Pancreas (tissue), 10 donors: ENCODE measurements at regions not wholly inside any gene's neighbourhood (a gene's known extent, or its start where the extent isn't known, plus 50 kb on each side); places are given as distances from the start of the nearest gene placed in this dataset.
"Not testable (repeated sequence)": the region's sequence is repeated elsewhere in the genome, so short reads cannot be mapped to it uniquely, and the experiment has no call there.

Experiments
- ATAC-seq, 4 donors: fragments of 200-7000 bp; cut with Tn5 transposase; one replicate each; pipeline versions ENCODE4 v1.8.0 to v1.9.1; 2020; ENCODE audit warnings: mild to moderate bottlenecking in 4 of 4, moderate library complexity in 4 of 4
- DNase-seq, 6 donors: peaks; one replicate each; pipeline ENCODE4 v3.0.0-alpha.2; 2020
- FAIRE-seq: peaks from 2 replicates; lab custom pipeline; 2012; peaks lifted over from hg19 to GRCh38; lab: Jason Lieb, UNC
- H3K27ac ChIP-seq, 4 donors: fragments of 200-600 bp; sonication (generic); 1 replicate in 3 of 4; 2 replicates in 1 of 4; pipeline versions ENCODE4 v1.5.0 to v1.8.0; 2020
- H3K27me3 ChIP-seq, 4 donors: fragments of 200-600 bp; one replicate each; pipeline ENCODE4 v1.8.0; 2021
- H3K36me3 ChIP-seq, 3 donors: fragments of 200-600 bp; sonication (generic) in 1 of 3; one replicate each; pipeline versions ENCODE4 v1.5.0 to v1.8.0; 2020 to 2021
- H3K4me1 ChIP-seq, 3 donors: fragments of 200-600 bp; one replicate each; pipeline ENCODE4 v1.8.0; 2021
- H3K4me3 ChIP-seq, 4 donors: fragments of 200-600 bp; sonication (generic) in 2 of 4; one replicate each; pipeline versions ENCODE4 v1.5.0 to v1.8.0; 2020 to 2021
- H3K9me3 ChIP-seq, 4 donors: fragments of 200-600 bp; one replicate each; pipeline ENCODE4 v1.8.0; 2021
- WGBS, 2 donors: extraction: QIAGEN DNeasy Blood & Tissue Kit; methylation state at CpG; one replicate each; pipeline ENCODE4 v1.1.7; 2013; 5-methylcytosine and 5-hydroxymethylcytosine counted together
- intact Hi-C, 3 donors: fragments of 100-400 bp; cut with DNase I; formaldehyde crosslinking; loops; one replicate each; pipeline versions ENCODE4 v1.11.1 to v1.14.2; 2022
- TF ChIP-seq, protein P1 (sequence below), 4 donors: fragments of 200-600 bp; sonication (generic) in 3 of 4; IDR thresholded peaks; one replicate each; pipeline versions ENCODE4 v1.5.0 to v1.8.0; 2021; ENCODE audit warnings: antibody characterized with exemption in 4 of 4
- donor health status: healthy with polysubstance abuse.
- donor health status: DM: no; HTN: no; CAD: no; lungs with moderate emphysema.
- donor health status: DM: no; HTN: no; CAD: no.
- donor health status: control.
- donor health status: control.
- donor health status: Bipolar disorder and iron deficiency.
- donor health status: DM: yes; HTN: yes; CAD: no.
- donor health status: DM: no; HTN: no; CAD: no.
- donor health status: DM: no; HTN: no; CAD: no.
- donor health status: DM: yes; HTN: yes; CAD: no.

GRCh38 chr19:14328406-14328805 is 52.8 kb upstream of the ADGRE5 start:
- no peaks in the 10 kb centered on the region for H3K36me3 ChIP-seq
- ATAC-seq, result no peak
- intact Hi-C loops, result no loop called here
- TF ChIP-seq, protein P1, sequence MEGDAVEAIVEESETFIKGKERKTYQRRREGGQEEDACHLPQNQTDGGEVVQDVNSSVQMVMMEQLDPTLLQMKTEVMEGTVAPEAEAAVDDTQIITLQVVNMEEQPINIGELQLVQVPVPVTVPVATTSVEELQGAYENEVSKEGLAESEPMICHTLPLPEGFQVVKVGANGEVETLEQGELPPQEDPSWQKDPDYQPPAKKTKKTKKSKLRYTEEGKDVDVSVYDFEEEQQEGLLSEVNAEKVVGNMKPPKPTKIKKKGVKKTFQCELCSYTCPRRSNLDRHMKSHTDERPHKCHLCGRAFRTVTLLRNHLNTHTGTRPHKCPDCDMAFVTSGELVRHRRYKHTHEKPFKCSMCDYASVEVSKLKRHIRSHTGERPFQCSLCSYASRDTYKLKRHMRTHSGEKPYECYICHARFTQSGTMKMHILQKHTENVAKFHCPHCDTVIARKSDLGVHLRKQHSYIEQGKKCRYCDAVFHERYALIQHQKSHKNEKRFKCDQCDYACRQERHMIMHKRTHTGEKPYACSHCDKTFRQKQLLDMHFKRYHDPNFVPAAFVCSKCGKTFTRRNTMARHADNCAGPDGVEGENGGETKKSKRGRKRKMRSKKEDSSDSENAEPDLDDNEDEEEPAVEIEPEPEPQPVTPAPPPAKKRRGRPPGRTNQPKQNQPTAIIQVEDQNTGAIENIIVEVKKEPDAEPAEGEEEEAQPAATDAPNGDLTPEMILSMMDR (IDR thresholded peaks at IDR 0.05), result no peak
- no peak for FAIRE-seq
- no peaks in the 10 kb centered on the region for H3K4me1 ChIP-seq
- H3K27ac ChIP-seq, result no peak overlapping the region
- no peak overlapping the region for H3K4me3 ChIP-seq
- 81 to 93% methylated on average over 6 of the region's 6 CpGs for WGBS, 2 donors
- H3K9me3 ChIP-seq, result no peaks in the 10 kb centered on the region
- no peak for DNase-seq
- peaks cover 0 to 3% (median 0%) of the 10 kb centered on the region in 4 donors for H3K27me3 ChIP-seq

DNA sequence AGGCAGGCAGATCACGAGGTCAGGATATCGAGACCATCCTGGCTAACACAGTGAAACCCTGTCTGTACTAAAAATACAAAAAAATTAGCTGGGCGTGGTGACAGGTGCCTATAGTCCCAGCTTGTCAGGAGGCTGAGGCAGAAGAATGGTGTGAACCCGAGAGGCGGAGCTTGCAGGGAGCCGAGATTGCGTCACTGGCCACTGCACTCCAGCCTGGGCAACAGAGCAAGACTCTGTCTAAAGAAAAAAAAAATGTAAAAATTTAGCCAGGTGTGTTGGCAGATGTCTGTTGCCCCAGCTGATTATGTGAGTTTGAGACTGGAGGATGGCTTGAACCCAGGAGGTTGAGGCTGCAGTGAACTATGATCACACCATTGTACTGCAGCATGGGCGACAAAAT is 54.2 kb upstream of the ADGRE5 start:
- H3K9me3 ChIP-seq, ATAC-seq, H3K4me3 ChIP-seq, H3K36me3 ChIP-seq, intact Hi-C loops, DNase-seq, H3K27me3 ChIP-seq, FAIRE-seq, H3K27ac ChIP-seq, H3K4me1 ChIP-seq: not testable (repeated sequence)
- 56 to 70% methylated on average over 8 of the region's 8 CpGs for WGBS, 2 donors

DNA sequence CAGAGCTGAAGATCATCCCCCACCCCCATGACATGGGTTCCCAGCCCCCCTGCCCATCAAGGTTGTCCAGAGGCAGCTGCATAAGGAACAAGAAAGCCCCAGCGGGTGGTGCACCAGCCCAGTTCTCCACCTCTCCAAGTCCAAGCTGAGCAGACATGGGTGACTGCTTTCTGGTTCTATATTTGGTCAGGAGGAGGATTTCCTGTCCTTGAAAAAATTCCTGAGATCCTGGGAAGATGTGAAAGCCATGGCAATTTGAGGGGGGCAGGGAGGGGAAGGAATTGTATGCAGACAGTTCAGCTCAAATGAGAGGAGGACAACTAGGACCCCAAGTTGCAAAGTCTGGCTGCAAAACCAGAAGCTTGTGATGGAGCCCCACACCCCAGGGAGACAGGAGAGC is 55.4 kb upstream of the ADGRE5 start:
- ATAC-seq, result no peak
- FAIRE-seq, result no peak
- 50 to 86% methylated on average over 1 of the region's 1 CpG for WGBS, 2 donors
- H3K27me3 ChIP-seq, result no peaks in the 10 kb centered on the region
- H3K9me3 ChIP-seq, result no peaks in the 10 kb centered on the region
- no peak overlapping the region for H3K4me3 ChIP-seq
- DNase-seq, result no peak
- intact Hi-C loops, result no loop called here
- H3K4me1 ChIP-seq, result no peaks in the 10 kb centered on the region
- TF ChIP-seq, protein P1 (IDR thresholded peaks at IDR 0.05), result no peak
- H3K36me3 ChIP-seq, result no peaks in the 10 kb centered on the region
- no peak overlapping the region for H3K27ac ChIP-seq

DNA sequence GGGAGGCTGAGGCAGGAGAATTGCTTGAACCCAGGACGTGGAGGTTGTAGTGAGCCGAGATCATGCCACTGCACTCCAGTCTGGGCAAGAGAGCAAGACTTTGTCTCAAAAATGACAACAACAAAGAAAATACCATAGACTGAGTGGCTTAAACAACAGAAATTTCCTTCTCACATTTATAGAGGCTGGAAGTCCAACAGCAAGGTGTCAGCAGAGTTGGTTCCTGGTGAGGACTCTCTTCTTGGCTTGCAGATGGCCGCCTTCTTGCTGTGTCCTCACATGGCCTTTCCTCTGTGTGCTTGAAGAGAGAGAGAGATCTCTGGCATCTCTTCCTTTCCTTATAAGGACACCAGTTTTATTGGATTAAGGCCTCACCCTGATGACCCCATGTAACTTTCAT is 56.1 kb upstream of the ADGRE5 start:
- TF ChIP-seq, protein P1 (IDR thresholded peaks at IDR 0.05), result no peak
- no peak for FAIRE-seq
- 85 to 87% methylated on average over 3 of the region's 3 CpGs for WGBS, 2 donors

DNA sequence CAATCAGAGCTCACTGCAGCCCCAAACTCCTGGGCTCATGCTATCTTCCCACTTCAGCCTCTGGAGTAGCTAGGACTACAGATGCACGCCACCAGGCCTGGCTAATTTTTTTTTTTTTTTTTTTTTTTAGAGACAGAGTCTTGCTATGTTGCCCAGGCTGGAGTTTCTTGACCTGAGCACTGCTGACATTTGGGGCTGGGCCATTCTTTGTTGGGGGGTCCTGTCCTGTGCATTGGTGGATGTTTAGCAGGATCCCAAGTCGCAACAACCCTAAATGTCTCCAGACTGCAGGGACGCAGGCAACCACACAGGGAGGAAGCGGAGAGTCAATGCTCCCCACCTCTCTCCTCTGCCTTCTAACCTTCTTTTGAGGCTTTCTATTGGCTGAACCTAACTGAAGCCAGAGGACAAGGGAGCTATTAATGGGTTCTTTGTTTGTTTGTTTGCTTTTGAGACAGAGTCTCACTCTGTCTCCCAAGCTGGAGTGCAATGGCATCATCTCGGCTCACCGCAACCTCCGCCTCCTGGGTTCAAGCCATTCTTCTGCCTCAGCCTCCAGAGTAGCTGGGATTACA is 58.3 kb upstream of the ADGRE5 start:
- WGBS, 2 donors, result 56 to 69% methylated on average over 7 of the region's 7 CpGs
- Histone ChIP-seq H3K27me3 (no peaks in the 10 kb centered on the region), H3K9me3 (no peaks in the 10 kb centered on the region), H3K4me3 (no peak overlapping the region), H3K27ac (no peak overlapping the region), H3K36me3 (no peaks in the 10 kb centered on the region), H3K4me1 (no peaks in the 10 kb centered on the region)
- FAIRE-seq (no peak), DNase-seq (no peak), ATAC-seq (no peak)
- TF ChIP-seq, protein P1 (IDR thresholded peaks at IDR 0.05), result no peak
- intact Hi-C loops, result no loop called here

More for the DNA sequence above, 56.1 kb upstream of the ADGRE5 start:
- Histone ChIP-seq H3K36me3 (no peaks in the 10 kb centered on the region), H3K27me3 (no peaks in the 10 kb centered on the region), H3K4me1 (no peaks in the 10 kb centered on the region), H3K27ac (no peak overlapping the region), H3K4me3 (no peak overlapping the region), H3K9me3 (no peaks in the 10 kb centered on the region)
- no peak for ATAC-seq
- no peak for DNase-seq
- intact Hi-C loops, result no loop called here
